Neural progenitor cell (in vitro differentiated cells): ENCODE measurements at regions not wholly inside any gene's neighbourhood (a gene's known extent, or its start where the extent isn't known, plus 50 kb on each side); places are given as distances from the start of the nearest gene placed in this dataset.
A peak's percentile ranks its signal among the peaks of the same experiment; 100 is the strongest.

Experiments
- DNase-seq: peaks from one replicate; pipeline ENCODE4 v3.0.0-alpha.2; 2016; ENCODE audit warnings: low spot score
- H2AFZ ChIP-seq: fragments of 200-600 bp; sonication (generic); replicated peaks from 2 replicates; pipeline ENCODE4 v1.6.1; 2016; ENCODE audit warnings: antibody characterized with exemption
- H3F3A ChIP-seq: fragments of 200-600 bp; sonication (generic); 2 replicates; pipeline ENCODE4 v1.6.1; 2016; ENCODE audit warnings: antibody characterized with exemption, low read depth
- H3K27ac ChIP-seq: fragments of 200-600 bp; sonication (generic); 2 replicates; pipeline ENCODE4 v1.5.1; 2016; ENCODE audit warnings: mild to moderate bottlenecking
- H3K27me3 ChIP-seq: fragments of 200-600 bp; sonication (generic); 2 replicates; pipeline ENCODE4 v1.6.1; 2016; ENCODE audit warnings: mild to moderate bottlenecking, moderate library complexity
- H3K36me3 ChIP-seq: fragments of 200-600 bp; sonication (generic); 2 replicates; pipeline ENCODE4 v1.5.1; 2016
- H3K4me1 ChIP-seq: fragments of 200-600 bp; sonication (generic); 2 replicates; pipeline ENCODE4 v1.6.1; 2016; ENCODE audit warnings: mixed run types
- H3K4me2 ChIP-seq: fragments of 200-600 bp; sonication (generic); 2 replicates; pipeline ENCODE4 v1.6.1; 2016
- H3K4me3 ChIP-seq: fragments of 200-600 bp; sonication (generic); 2 replicates; pipeline ENCODE4 v1.5.1; 2016
- H3K79me2 ChIP-seq: fragments of 200-600 bp; sonication (generic); 2 replicates; pipeline ENCODE4 v1.6.1; 2016; ENCODE audit warnings: low read depth
- H3K9ac ChIP-seq: fragments of 200-600 bp; sonication (generic); 2 replicates; pipeline ENCODE4 v1.6.1; 2016
- H3K9me3 ChIP-seq: fragments of 200-600 bp; sonication (generic); 2 replicates; pipeline ENCODE4 v1.5.1; 2016; ENCODE audit warnings: low read depth
- H4K20me1 ChIP-seq: fragments of 200-600 bp; sonication (generic); 2 replicates; pipeline ENCODE4 v1.6.1; 2016; ENCODE audit warnings: low read depth
- H3K27ac Mint-ChIP-seq: 3 replicates; pipeline ENCODE4 v1.8.0; 2021; ENCODE audit warnings: mixed read lengths
- H3K27me3 Mint-ChIP-seq: 2 replicates; pipeline ENCODE4 v1.8.0; 2022; ENCODE audit warnings: low read depth, mild to moderate bottlenecking, inconsistent platforms, moderate library complexity, mixed read lengths; ENCODE audit not compliant: insufficient read depth
- H3K36me3 Mint-ChIP-seq: 3 replicates; pipeline ENCODE4 v1.8.0; 2021; ENCODE audit warnings: mixed read lengths
- H3K4me1 Mint-ChIP-seq: 3 replicates; pipeline ENCODE4 v1.8.0; 2021; ENCODE audit warnings: mixed read lengths
- H3K4me3 Mint-ChIP-seq: 3 replicates; pipeline ENCODE4 v1.8.0; 2021; ENCODE audit warnings: mild to moderate bottlenecking, moderate library complexity, mixed read lengths
- H3K9me3 Mint-ChIP-seq: 3 replicates; pipeline ENCODE4 v1.8.0; 2020; ENCODE audit warnings: mixed read lengths
- CTCF ChIP-seq: fragments of 200-600 bp; sonication (generic); IDR thresholded peaks from 2 replicates; pipeline ENCODE4 v1.5.1; 2017; ENCODE audit warnings: antibody characterized with exemption, mild to moderate bottlenecking
- EZH2 ChIP-seq: fragments of 200-600 bp; sonication (generic); IDR thresholded peaks from 2 replicates; pipeline ENCODE4 v1.6.1; 2017; ENCODE audit warnings: antibody characterized with exemption, mild to moderate bottlenecking, moderate library complexity
- EZH2phosphoT487 ChIP-seq: fragments of 200-600 bp; sonication (generic); IDR thresholded peaks from 2 replicates; pipeline ENCODE4 v1.6.1; 2017; ENCODE audit warnings: antibody characterized with exemption

GRCh38 chr10:33703501-33704213, 369.2 kb upstream of the NRP1 start:
- H4K20me1 ChIP-seq: no peaks in the 10 kb centered on the region
- no peak overlapping the region for H3K27ac Mint-ChIP-seq
- H3K4me1 Mint-ChIP-seq: peaks cover 10% of the 10 kb centered on the region
- no peak overlapping the region for H3K27ac ChIP-seq
- H3K9me3 Mint-ChIP-seq: no peaks in the 10 kb centered on the region
- peak overlapping the region; percentile 0 for H3K4me2 ChIP-seq
- H3K9ac ChIP-seq: no peak overlapping the region
- H3K4me1 ChIP-seq: peaks cover 12% of the 10 kb centered on the region
- no peak overlapping the region for H3K4me3 Mint-ChIP-seq
- no peak for DNase-seq
- H3K9me3 ChIP-seq: no peaks in the 10 kb centered on the region
- TF ChIP-seq EZH2phosphoT487 (no peak), CTCF (no peak), EZH2 (no peak)
- no peak overlapping the region for H3K4me3 ChIP-seq
- H3K36me3 ChIP-seq: no peaks in the 10 kb centered on the region
- H3F3A ChIP-seq: no peaks in the 10 kb centered on the region
- no peaks in the 10 kb centered on the region for H3K27me3 ChIP-seq
- no peaks in the 10 kb centered on the region for H3K79me2 ChIP-seq
- H3K27me3 Mint-ChIP-seq: no peaks in the 10 kb centered on the region
- H2AFZ ChIP-seq: peak overlapping the region; percentile 78
- H3K36me3 Mint-ChIP-seq: no peaks in the 10 kb centered on the region

- H3K9me3 Mint-ChIP-seq: peaks cover 20% of the 10 kb centered on the region
- Histone ChIP-seq H3K27me3 (no peaks in the 10 kb centered on the region), H3K4me3 (no peak overlapping the region), H3K27ac (no peak overlapping the region), H3K4me2 (peak overlapping the region; percentile 5), H3K79me2 (no peaks in the 10 kb centered on the region), H3K9me3 (no peaks in the 10 kb centered on the region), H3K4me1 (peaks cover 13% of the 10 kb centered on the region), H3K9ac (no peak overlapping the region), H4K20me1 (no peaks in the 10 kb centered on the region), H2AFZ (peak overlapping the region; percentile 19), H3F3A (no peaks in the 10 kb centered on the region), H3K36me3 (no peaks in the 10 kb centered on the region)
- H3K36me3 Mint-ChIP-seq: peaks cover 7% of the 10 kb centered on the region
- TF ChIP-seq CTCF: no peak
- no peak for TF ChIP-seq EZH2phosphoT487
- no peak for TF ChIP-seq EZH2
- no peak overlapping the region for H3K27ac Mint-ChIP-seq
- no peaks in the 10 kb centered on the region for H3K27me3 Mint-ChIP-seq
- no peak for DNase-seq
- no peaks in the 10 kb centered on the region for H3K4me1 Mint-ChIP-seq
- H3K4me3 Mint-ChIP-seq: no peak overlapping the region
Measured at GRCh38 chr10:33698033-33698432, 363.6 kb upstream of the NRP1 start.

- peaks cover 10% of the 10 kb centered on the region for H3K36me3 Mint-ChIP-seq
Measured at GRCh38 chr10:33697016-33697415, 362.5 kb upstream of the NRP1 start.

More at GRCh38 chr10:33697016-33697415, 362.5 kb upstream of the NRP1 start:
- Histone ChIP-seq H3K9ac (no peak overlapping the region), H2AFZ (no peak overlapping the region), H3K4me2 (no peak overlapping the region), H3F3A (no peaks in the 10 kb centered on the region), H4K20me1 (no peaks in the 10 kb centered on the region), H3K27me3 (no peaks in the 10 kb centered on the region), H3K4me1 (peaks cover 13% of the 10 kb centered on the region), H3K4me3 (no peak overlapping the region), H3K27ac (no peak overlapping the region), H3K9me3 (no peaks in the 10 kb centered on the region), H3K79me2 (no peaks in the 10 kb centered on the region), H3K36me3 (no peaks in the 10 kb centered on the region)
- TF ChIP-seq CTCF: no peak
- TF ChIP-seq EZH2phosphoT487: no peak
- TF ChIP-seq EZH2: no peak
- Mint-ChIP-seq H3K4me3 (no peak overlapping the region), H3K4me1 (no peaks in the 10 kb centered on the region), H3K27ac (no peak overlapping the region), H3K27me3 (no peaks in the 10 kb centered on the region), H3K9me3 (peaks cover 28% of the 10 kb centered on the region)
- no peak for DNase-seq
